Activated CD4-positive, alpha-beta T cell treated with anti-CD3 and anti-CD28 coated beads for 4 hours (primary cell): ENCODE measurements at regions not wholly inside any gene's neighbourhood (a gene's known extent, or its start where the extent isn't known, plus 50 kb on each side); places are given as distances from the start of the nearest gene placed in this dataset.

Source experiments
- DNase-seq, 2 donors: peaks; one replicate each; pipeline ENCODE4 v3.0.0-alpha.2; 2020

DNA sequence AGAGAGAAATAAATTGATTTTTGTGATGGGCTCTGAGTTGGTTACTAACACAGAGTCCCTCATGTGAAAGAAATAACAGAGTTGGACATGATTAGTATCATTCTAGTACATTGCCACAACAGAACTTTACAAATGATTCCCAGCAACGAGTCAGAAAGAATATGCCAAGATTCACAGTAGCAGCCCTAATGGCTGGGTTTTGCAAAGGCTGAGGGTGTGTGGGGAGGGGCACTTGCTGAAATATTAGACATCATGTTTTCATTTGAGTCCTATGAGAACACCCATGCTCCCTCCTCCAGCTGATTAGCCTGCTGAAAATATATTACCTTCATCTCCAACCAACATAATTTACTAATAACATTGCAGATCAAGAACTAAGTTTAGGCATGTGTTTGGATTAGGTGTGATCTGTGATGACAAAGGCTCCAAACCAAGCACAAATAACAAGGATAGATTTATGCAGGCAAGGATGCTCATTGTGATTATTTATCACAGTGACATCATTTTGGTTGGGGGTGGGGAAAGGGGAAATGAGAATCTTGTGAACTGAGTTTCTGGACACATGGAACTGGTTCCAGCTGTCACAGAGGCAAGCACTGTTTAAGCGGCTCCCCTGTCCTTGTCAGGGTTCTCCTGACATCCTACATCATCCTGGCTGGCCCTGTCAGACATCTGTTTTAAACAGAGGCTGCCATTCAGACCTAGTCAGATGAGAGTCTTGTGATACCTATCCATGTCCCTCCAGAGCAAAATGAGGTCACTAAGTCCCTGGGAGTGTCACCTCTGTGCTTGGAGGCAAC lies 205.8 kb upstream of the NCKAP5 start:
- no peak for DNase-seq

GRCh38 chr2:133774654-133775015 lies 206.4 kb upstream of the NCKAP5 start:
- no peak for DNase-seq

GRCh38 chr2:133776936-133777573 lies 208.8 kb upstream of the NCKAP5 start:
- DNase-seq = no peak

DNA sequence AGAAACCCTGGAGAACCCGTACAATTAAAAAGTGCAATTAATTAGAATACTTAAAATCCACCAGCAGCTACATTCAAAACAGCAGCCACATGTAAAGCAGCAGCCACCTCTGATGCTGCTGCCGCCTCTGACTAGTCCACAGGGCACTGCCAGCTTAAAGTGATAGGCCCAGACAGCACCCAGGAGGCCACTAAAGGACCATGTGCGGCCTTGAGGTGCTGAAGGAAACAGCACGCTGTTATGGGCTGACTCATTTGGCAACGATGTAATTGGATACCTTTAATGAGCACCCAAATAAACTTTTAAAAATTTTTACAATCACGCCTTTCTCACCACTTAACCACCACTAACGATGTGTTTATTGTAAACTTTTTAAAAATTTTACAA lies 209.3 kb upstream of the NCKAP5 start:
- no peak for DNase-seq

DNA sequence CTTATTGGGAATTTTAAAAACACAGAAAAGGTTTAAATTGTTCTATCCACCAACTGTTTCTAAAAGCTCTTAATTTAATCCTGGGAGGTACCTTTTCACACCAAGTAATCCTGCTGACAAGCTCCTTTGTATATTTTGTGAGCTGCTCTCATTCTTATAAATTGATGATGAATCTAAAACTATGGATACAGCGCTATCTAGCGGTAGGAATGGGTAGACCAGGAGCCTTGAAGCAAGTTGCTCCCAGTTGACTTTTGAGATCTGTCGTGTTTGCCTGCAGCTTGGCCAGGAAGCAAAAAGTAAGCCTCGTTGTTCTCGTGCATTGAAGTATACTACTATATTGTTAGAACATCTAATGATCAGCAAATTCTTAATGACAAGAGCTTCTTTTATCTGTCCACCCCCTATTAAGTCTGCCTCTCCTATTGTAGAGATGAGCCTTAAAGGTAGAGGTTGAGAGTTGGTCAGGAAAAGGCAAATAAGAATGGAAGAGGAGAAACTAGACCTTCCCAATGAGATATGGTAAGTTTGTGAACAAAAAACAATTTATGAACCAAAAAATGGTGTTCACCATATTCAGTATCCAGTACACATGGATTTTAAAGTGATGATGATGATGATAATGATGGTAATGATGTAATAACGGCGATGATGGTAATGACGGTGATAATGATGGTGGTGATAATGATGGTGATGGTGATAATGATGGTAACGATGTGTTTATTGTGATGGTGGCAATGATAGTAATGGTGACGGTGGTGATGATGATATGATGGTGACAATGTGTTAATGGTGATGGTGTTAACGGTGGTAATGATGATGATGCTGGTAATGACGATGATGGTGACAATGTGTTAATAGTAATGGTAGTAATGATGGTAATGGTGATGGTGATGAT lies 212.1 kb upstream of the NCKAP5 start:
- no peak for DNase-seq

DNA sequence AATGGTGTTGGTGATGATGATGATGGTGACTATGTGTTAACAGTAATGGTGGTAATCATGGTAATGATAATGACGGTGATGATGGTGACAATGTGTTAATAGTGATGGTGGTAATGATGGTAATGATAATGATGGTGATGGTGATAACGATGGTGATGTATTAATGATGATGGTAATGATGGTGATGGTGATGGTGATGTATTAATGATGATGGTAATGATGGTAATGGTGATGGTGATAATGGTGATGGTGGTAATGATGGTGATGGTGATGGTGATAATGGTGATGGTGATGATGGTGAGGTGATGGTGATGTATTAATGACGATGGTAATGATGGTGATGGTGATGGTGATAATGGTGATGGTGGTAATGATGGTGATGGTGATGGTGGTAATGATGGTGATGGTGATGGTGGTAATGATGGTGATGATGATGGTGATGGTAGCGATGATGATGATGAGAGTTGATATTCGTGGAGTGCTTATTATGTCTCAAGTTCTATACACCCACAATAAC lies 212.8 kb upstream of the NCKAP5 start:
- no peak for DNase-seq

DNA sequence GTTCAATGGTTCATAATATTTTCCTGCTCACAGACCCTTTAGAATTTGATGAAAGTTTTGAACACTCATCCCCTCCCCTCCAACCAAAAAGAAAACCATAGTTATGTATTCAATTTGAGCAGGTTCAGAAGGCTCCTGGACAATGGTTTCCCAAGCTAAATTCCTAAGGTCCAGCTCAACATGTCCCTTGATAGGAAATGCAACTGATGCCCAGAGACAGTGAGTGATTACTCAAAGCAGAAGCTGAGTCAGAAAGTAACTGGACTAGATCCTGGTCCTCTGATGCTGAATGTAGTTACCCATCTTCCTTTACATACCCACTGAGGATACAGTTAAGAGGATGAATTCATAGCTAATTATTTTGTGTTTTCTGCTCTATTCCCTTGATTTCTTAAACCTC lies 218.9 kb upstream of the NCKAP5 start:
- no peak for DNase-seq

- no peak for DNase-seq
These were observed 219.4 kb upstream of the NCKAP5 start for GRCh38 chr2:133787651-133788050.

GRCh38 chr2:133788386-133788785 lies 220.1 kb upstream of the NCKAP5 start:
- DNase-seq = no peak

DNA sequence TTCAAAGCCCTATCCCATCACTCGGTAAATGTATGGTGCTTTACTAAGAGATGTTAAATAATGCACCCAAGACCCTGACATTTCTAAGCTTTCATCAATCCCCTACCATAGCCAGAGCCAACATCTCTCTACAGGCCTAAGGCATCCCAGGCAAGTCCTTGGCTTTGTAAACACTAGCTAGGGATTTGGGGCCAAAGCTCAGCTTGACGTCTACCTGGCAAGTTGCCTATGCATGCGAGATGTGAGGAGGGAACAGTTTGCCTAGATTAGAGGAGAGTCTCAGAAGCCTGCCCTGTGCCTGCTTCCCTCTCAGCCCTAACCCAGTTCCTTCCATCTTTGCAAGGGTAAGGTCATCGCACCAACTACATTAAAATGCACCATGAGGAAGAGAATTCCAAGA lies 221.5 kb upstream of the NCKAP5 start:
- DNase-seq = no peak

- no peak for DNase-seq
These were observed 222.4 kb upstream of the NCKAP5 start for GRCh38 chr2:133790711-133791110.

DNA sequence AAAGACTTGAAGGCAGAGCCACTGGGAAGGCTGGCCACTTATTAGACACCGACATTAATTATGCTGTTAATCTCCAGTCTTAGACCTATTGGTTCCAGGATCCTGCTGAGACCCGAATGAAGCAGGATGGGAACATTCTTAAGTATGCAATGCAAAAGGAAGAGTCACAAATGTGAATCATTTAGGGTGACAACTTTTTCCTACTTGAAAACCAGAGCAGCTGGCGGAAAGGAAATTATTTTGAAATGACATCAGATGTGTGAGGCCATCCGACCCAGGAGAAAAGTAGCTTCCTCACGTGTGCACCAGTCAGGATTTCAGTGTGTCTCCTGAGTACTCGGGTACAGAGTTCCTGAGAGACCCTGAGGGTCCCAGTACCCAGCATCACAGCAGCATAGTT lies 222.9 kb upstream of the NCKAP5 start:
- no peak for DNase-seq

DNA sequence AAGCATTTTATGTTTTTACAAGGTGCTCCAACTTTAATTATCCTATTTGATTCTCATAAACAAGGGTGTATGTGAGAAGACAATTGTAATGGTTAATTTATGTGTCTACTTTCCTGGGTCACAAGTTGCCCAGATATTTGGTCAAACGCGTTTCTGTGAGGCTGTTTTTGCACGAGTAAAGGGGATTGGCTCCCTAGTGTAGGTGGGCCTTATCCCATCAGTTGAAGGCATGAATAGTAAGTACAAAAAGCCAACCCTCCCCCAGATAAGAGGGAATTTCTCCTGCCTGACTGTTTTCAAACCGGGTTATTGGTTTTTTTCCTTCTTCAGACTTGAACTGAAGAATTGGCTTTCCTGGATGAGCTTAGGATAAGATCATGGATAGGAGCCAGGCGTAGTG lies 224.0 kb upstream of the NCKAP5 start:
- no peak for DNase-seq

DNA sequence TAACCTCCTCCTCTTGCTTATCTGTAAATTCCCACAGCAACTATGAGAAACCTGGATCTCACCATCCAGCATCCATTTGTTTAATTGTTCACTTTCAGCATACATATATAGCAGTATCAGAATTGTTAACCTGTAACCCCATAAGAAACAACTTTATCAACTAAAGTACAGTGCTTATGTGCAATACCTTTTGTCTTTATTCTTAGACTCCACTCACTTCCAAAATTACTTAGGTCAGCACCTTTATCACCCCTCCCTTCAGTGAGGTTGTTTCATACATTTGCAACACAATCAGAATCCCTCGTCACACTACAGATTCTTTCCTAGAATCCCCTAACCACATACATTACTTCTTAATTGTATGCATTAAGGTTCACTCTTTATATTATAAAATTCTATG lies 225.9 kb upstream of the NCKAP5 start:
- DNase-seq = no peak

GRCh38 chr2:133801946-133802345 lies 233.7 kb upstream of the NCKAP5 start:
- no peak for DNase-seq

- DNase-seq = no peak
These were observed 234.3 kb upstream of the NCKAP5 start for GRCh38 chr2:133802409-133803039.

- DNase-seq = no peak
These were observed 238.3 kb upstream of the NCKAP5 start for GRCh38 chr2:133806564-133806963.

DNA sequence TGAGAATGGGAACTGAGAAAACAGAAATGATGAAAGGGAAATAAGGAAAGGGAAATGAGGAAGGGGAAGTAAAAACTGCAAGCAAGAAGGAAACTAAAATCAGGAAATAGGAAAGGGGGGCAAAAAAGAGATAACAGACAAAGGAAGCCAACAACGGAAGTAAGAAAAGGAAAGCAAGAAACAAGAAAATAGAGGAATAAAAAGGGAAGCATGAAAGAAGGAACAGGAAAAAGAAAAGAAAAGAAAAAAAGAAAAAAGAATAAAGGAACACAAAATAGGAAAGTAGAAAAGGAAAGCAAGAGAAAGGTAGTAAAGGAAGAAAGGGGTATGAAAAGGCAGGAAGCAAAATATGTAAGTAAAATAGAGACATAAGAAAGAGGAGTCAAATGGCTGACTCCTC lies 241.2 kb upstream of the NCKAP5 start:
- DNase-seq = no peak

- DNase-seq = no peak
These were observed 242.3 kb upstream of the NCKAP5 start for GRCh38 chr2:133810559-133810958.

DNA sequence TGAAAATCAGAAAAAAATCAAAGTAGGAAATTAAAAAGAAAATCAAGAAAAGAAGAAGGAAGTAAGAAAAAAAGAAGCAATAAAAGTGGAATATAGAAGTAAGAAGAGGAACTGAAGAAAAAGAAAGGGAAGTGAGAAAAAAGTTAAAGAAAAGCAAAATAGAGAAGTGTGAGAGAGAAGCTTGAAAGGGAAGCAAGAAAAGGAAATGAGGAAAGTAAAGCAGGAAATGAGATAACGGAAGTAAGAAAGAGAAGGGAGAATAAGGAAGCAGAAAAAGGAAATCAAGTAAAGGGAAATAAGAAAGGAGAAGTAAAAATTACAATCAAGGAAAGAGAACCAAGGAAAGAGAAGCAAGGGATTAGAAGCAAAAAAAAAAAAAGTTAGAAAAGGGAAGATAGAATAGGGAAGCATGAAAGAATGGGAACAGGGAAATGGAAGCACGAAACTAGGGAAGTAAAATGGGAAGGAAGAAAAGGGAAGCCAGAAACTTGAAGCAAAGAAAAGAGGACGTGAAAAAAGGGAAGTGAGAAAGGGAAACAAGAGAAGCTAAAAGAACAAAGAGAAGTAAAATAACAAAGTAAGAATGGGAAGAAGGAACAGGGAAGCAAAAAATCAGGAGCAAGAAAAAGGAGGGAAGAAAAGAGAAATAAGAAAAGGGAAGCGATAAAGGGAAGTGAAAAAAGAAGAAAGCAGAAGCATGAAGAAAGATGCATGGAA lies 243.3 kb upstream of the NCKAP5 start:
- DNase-seq = no peak

GRCh38 chr2:133812826-133813617 lies 244.8 kb upstream of the NCKAP5 start:
- no peak for DNase-seq

GRCh38 chr2:133814890-133815289 lies 246.6 kb upstream of the NCKAP5 start:
- DNase-seq = no peak
